H9 (cell line): ENCODE measurements at regions not wholly inside any gene's neighbourhood (a gene's known extent, or its start where the extent isn't known, plus 50 kb on each side); places are given as distances from the start of the nearest gene placed in this dataset.

Source experiments
- DNase-seq: peaks from one replicate; pipeline ENCODE4 v3.0.0-alpha.2; 2017
- H2AFZ ChIP-seq: one replicate; pipeline ENCODE4 v1.6.1; 2013; ENCODE audit warnings: mild to moderate bottlenecking, low read length, control low read depth, moderate library complexity
- H2AK5ac ChIP-seq: 2 replicates; pipeline ENCODE4 v1.6.1; 2013; ENCODE audit warnings: low read length, control low read depth, mixed read lengths; ENCODE audit not compliant: insufficient read length
- H2BK120ac ChIP-seq: one replicate; pipeline ENCODE4 v1.6.1; 2013; ENCODE audit warnings: low read depth, mild to moderate bottlenecking, low read length, control low read depth, inconsistent platforms; ENCODE audit not compliant: poor library complexity, severe bottlenecking
- H2BK12ac ChIP-seq: 2 replicates; pipeline ENCODE4 v1.6.1; 2013; ENCODE audit warnings: low read length, control low read depth, mixed read lengths, low read depth; ENCODE audit not compliant: insufficient read length
- H2BK15ac ChIP-seq: 2 replicates; pipeline ENCODE4 v1.6.1; 2013; ENCODE audit warnings: low read depth, low read length, control low read depth
- H2BK20ac ChIP-seq: one replicate; pipeline ENCODE4 v1.6.1; 2013; ENCODE audit warnings: low read depth, mild to moderate bottlenecking, low read length, control low read depth, inconsistent platforms; ENCODE audit not compliant: poor library complexity, severe bottlenecking
- H2BK5ac ChIP-seq: 2 replicates; pipeline ENCODE4 v1.6.1; 2013; ENCODE audit warnings: low read length, control low read depth, mixed read lengths; ENCODE audit not compliant: insufficient read length
- H3K14ac ChIP-seq: 2 replicates; pipeline ENCODE4 v1.6.1; 2013; ENCODE audit warnings: low read length, control low read depth; ENCODE audit not compliant: insufficient read depth
- H3K18ac ChIP-seq: 2 replicates; pipeline ENCODE4 v1.6.1; 2013; ENCODE audit warnings: low read depth, mild to moderate bottlenecking, mixed read lengths, low read length, control low read depth; ENCODE audit not compliant: insufficient read length
- H3K23ac ChIP-seq: 2 replicates; pipeline ENCODE4 v1.6.1; 2013; ENCODE audit warnings: low read length, control low read depth, mixed read lengths, low read depth; ENCODE audit not compliant: insufficient read length
- H3K23me2 ChIP-seq: 2 replicates; pipeline ENCODE4 v1.6.1; 2013; ENCODE audit warnings: low read depth, mild to moderate bottlenecking, mixed read lengths, low read length, control low read depth; ENCODE audit not compliant: insufficient read length, poor library complexity, severe bottlenecking
- H3K27ac ChIP-seq: 2 replicates; pipeline ENCODE4 v1.5.1; 2013; ENCODE audit warnings: low read length, control low read depth, mixed read lengths, low read depth; ENCODE audit not compliant: insufficient read length
- H3K27me3 ChIP-seq: 2 replicates; pipeline ENCODE4 v1.6.1; 2013; ENCODE audit warnings: low read length, control low read depth, inconsistent platforms; ENCODE audit not compliant: insufficient read depth
- H3K4ac ChIP-seq: 2 replicates; pipeline ENCODE4 v1.6.1; 2013; ENCODE audit warnings: low read depth, mild to moderate bottlenecking, control low read depth, inconsistent platforms, low read length, moderate library complexity
- H3K4me1 ChIP-seq: 2 replicates; pipeline ENCODE4 v1.6.1; 2013; ENCODE audit warnings: low read length, control low read depth, inconsistent platforms; ENCODE audit not compliant: insufficient read depth
- H3K4me2 ChIP-seq: 2 replicates; pipeline ENCODE4 v1.6.1; 2013; ENCODE audit warnings: low read length, control low read depth, mixed read lengths; ENCODE audit not compliant: insufficient read length, insufficient read depth
- H3K56ac ChIP-seq: 2 replicates; pipeline ENCODE4 v1.6.1; 2013; ENCODE audit warnings: low read depth, mild to moderate bottlenecking, mixed read lengths, low read length, control low read depth; ENCODE audit not compliant: insufficient read length
- H3K79me1 ChIP-seq: 2 replicates; pipeline ENCODE4 v1.6.1; 2013; ENCODE audit warnings: low read depth, mild to moderate bottlenecking, moderate library complexity, low read length, control low read depth, inconsistent platforms; ENCODE audit not compliant: insufficient read depth, poor library complexity, severe bottlenecking
- H3K79me2 ChIP-seq: 2 replicates; pipeline ENCODE4 v1.6.1; 2013; ENCODE audit warnings: low read length, control low read depth, inconsistent platforms; ENCODE audit not compliant: insufficient read depth
- H3K9ac ChIP-seq: 2 replicates; pipeline ENCODE4 v1.6.1; 2013; ENCODE audit warnings: low read length, control low read depth, mixed read lengths; ENCODE audit not compliant: insufficient read length; ENCODE audit errors: extremely low read depth
- H3K9me3 ChIP-seq: one replicate; pipeline ENCODE4 v1.6.1; 2013; ENCODE audit warnings: low read depth, low read length, inconsistent platforms; ENCODE audit not compliant: control insufficient read depth
- H3T11ph ChIP-seq: one replicate; pipeline ENCODE4 v1.6.1; 2013; ENCODE audit warnings: mild to moderate bottlenecking, low read length, control low read depth, inconsistent platforms
- H4K20me1 ChIP-seq: one replicate; pipeline ENCODE4 v1.6.1; 2013; ENCODE audit not compliant: control insufficient read depth, insufficient read length, insufficient read depth
- H4K5ac ChIP-seq: 2 replicates; pipeline ENCODE4 v1.6.1; 2013; ENCODE audit warnings: low read depth, mild to moderate bottlenecking, mixed read lengths, low read length, control low read depth; ENCODE audit not compliant: insufficient read length
- H4K8ac ChIP-seq: replicated peaks from 2 replicates; pipeline ENCODE4 v1.6.1; 2013; ENCODE audit warnings: low read length, control low read depth, mixed read lengths, low read depth; ENCODE audit not compliant: insufficient read length
- H4K91ac ChIP-seq: 2 replicates; pipeline ENCODE4 v1.6.1; 2013; ENCODE audit warnings: low read depth, mild to moderate bottlenecking, moderate library complexity, mixed read lengths, low read length, control low read depth; ENCODE audit not compliant: insufficient read length
- H3K27ac Mint-ChIP-seq, 3 experiments: 2 replicates in 2 of 3; 3 replicates in 1 of 3; pipeline ENCODE4 v1.8.0; 2020 to 2021; ENCODE audit warnings: mixed read lengths in 3 of 3, mild to moderate bottlenecking in 1 of 3, moderate library complexity in 1 of 3
- H3K27me3 Mint-ChIP-seq: 2 replicates; pipeline ENCODE4 v1.8.0; 2021; ENCODE audit warnings: low read depth, mild to moderate bottlenecking, moderate library complexity, mixed read lengths
- H3K36me3 Mint-ChIP-seq, 3 experiments: 2 replicates in 2 of 3; 3 replicates in 1 of 3; pipeline ENCODE4 v1.8.0; 2020 to 2021; ENCODE audit warnings: low read depth in 3 of 3, mixed read lengths in 3 of 3; ENCODE audit not compliant: insufficient read depth in 1 of 3
- H3K4me1 Mint-ChIP-seq, 2 experiments: 2 replicates each; pipeline ENCODE4 v1.8.0; 2020; ENCODE audit warnings: mixed read lengths in 2 of 2
- H3K4me3 Mint-ChIP-seq, 2 experiments: 2 replicates in 1 of 2; 3 replicates in 1 of 2; pipeline ENCODE4 v1.8.0; 2020 to 2021; ENCODE audit warnings: mild to moderate bottlenecking in 2 of 2, mixed read lengths in 2 of 2, moderate library complexity in 1 of 2
- H3K9me3 Mint-ChIP-seq, 2 experiments: 2 replicates in 1 of 2; 3 replicates in 1 of 2; pipeline ENCODE4 v1.8.0; 2020; ENCODE audit warnings: mild to moderate bottlenecking in 2 of 2, mixed read lengths in 2 of 2, moderate library complexity in 1 of 2
- CTCF ChIP-seq: fragments of 200-600 bp; sonication (generic); conservative IDR thresholded peaks from 3 replicates; pipeline ENCODE4 v1.8.0; 2021; ENCODE audit warnings: antibody characterized with exemption, mild to moderate bottlenecking
- WGBS: extraction: QIAGEN DNeasy Blood & Tissue Kit; methylation state at CpG from one replicate; pipeline ENCODE4 v1.1.7; 2013; ENCODE audit warnings: missing lambda C conversion rate, low lambda C conversion rate, mixed read lengths; ENCODE audit not compliant: insufficient read length; ENCODE audit errors: extremely low coverage; 5-methylcytosine and 5-hydroxymethylcytosine counted together

- H2BK120ac ChIP-seq = no peak overlapping the region
- no peak overlapping the region for H3K14ac ChIP-seq
- H3K9me3 ChIP-seq = no peaks in the 10 kb centered on the region
- Mint-ChIP-seq H3K27ac (no peak overlapping the region), H3K36me3 (no peaks in the 10 kb centered on the region; a peak in 2 of 7 replicates), H3K9me3 (no peaks in the 10 kb centered on the region), H3K4me1 (peaks cover 21 to 22% of the 10 kb centered on the region in 2 experiments), H3K4me3 (no peak overlapping the region), H3K27me3 (no peaks in the 10 kb centered on the region)
- H3K23ac ChIP-seq = no peak overlapping the region
- no peaks in the 10 kb centered on the region for H3K79me2 ChIP-seq
- H3K56ac ChIP-seq = no peak overlapping the region
- no peak overlapping the region for H3T11ph ChIP-seq
- no CpG with 5 or more reads among the region's 4 CpGs for WGBS
- no peaks in the 10 kb centered on the region for H3K23me2 ChIP-seq
- no peak overlapping the region for H3K27ac ChIP-seq
- H2AFZ ChIP-seq = no peak overlapping the region
- H3K4me2 ChIP-seq = no peak overlapping the region
- no peak overlapping the region for H2BK15ac ChIP-seq
- H4K8ac ChIP-seq = no peak overlapping the region
- H2BK5ac ChIP-seq = no peak overlapping the region
- no peak overlapping the region for H4K5ac ChIP-seq
- H3K4me1 ChIP-seq = peaks cover 8% of the 10 kb centered on the region
- H3K27me3 ChIP-seq = no peaks in the 10 kb centered on the region
- no peak overlapping the region for H2BK12ac ChIP-seq
- no peaks in the 10 kb centered on the region for H3K79me1 ChIP-seq
- no peak for TF ChIP-seq CTCF
- H2BK20ac ChIP-seq = no peak overlapping the region
- no peak overlapping the region for H2AK5ac ChIP-seq
- H3K9ac ChIP-seq = no peak overlapping the region
- no peaks in the 10 kb centered on the region for H4K20me1 ChIP-seq
- DNase-seq = no peak
- no peak overlapping the region for H4K91ac ChIP-seq
- H3K18ac ChIP-seq = no peak overlapping the region
- H3K4ac ChIP-seq = no peak overlapping the region
Measured at GRCh38 chr2:167701651-167702050, 545.7 kb downstream of the STK39 start.
